ENCODE measurements at regions not wholly inside any gene's neighbourhood (a gene's known extent, or its start where the extent isn't known, plus 50 kb on each side); places are given as distances from the start of the nearest gene placed in this dataset.

- no peak for DNase-seq (ENCODE audit: insufficient read length, low spot score)
- no peak for FAIRE-seq
- no peak for TF ChIP-seq CTCF (IDR thresholded peaks at IDR 0.05; ENCODE audit: insufficient read depth, missing control alignments)
Observed at GRCh38 chr2:221096706-221097567, 475.2 kb downstream of the EPHA4 start.

GRCh38 chr2:221097568-221097915 is 474.6 kb downstream of the EPHA4 start:
- DNase-seq (ENCODE audit: insufficient read length, low spot score) = no peak
- no peak for FAIRE-seq
- TF ChIP-seq CTCF (IDR thresholded peaks at IDR 0.05; ENCODE audit: insufficient read depth, missing control alignments) = no peak

- TF ChIP-seq CTCF (IDR thresholded peaks at IDR 0.05; ENCODE audit: insufficient read depth, missing control alignments) = no peak
- DNase-seq (ENCODE audit: insufficient read length, low spot score) (no peak), FAIRE-seq (no peak)
Observed at GRCh38 chr2:221097949-221098348, 474.2 kb downstream of the EPHA4 start.

- FAIRE-seq = no peak
- TF ChIP-seq CTCF (IDR thresholded peaks at IDR 0.05; ENCODE audit: insufficient read depth, missing control alignments) = no peak
- DNase-seq (ENCODE audit: insufficient read length, low spot score) = no peak
Observed at GRCh38 chr2:221100467-221101089, 471.5 kb downstream of the EPHA4 start.

- FAIRE-seq = no peak
- no peak for DNase-seq (ENCODE audit: insufficient read length, low spot score)
- TF ChIP-seq CTCF (IDR thresholded peaks at IDR 0.05; ENCODE audit: insufficient read depth, missing control alignments) = no peak
Observed at GRCh38 chr2:221102896-221103688, 469.0 kb downstream of the EPHA4 start.

- DNase-seq (ENCODE audit: insufficient read length, low spot score) (no peak), FAIRE-seq (no peak)
- no peak for TF ChIP-seq CTCF (IDR thresholded peaks at IDR 0.05; ENCODE audit: insufficient read depth, missing control alignments)
Observed at GRCh38 chr2:221103930-221104329, 468.2 kb downstream of the EPHA4 start.
